ENCODE measurements at regions not wholly inside any gene's neighbourhood (a gene's known extent, or its start where the extent isn't known, plus 50 kb on each side); places are given as distances from the start of the nearest gene placed in this dataset.

- RAD21 ChIA-PET (ENCODE audit: low non-redundant PET in 1 of 2, low total read pairs in 2 of 2, uncharacterized antibody in 2 of 2, unreplicated experiment in 2 of 2), result no interaction called here
- BruUV-seq (replicated peaks), result no TSS peak
- Histone ChIP-seq H3K9me3 (ENCODE audit: control insufficient read depth in 1 of 2, insufficient read depth in 1 of 2, low read depth in 1 of 2, low read length in 2 of 2) (no peaks in the 10 kb centered on the region), H3K36me3 (ENCODE audit: control insufficient read depth in 1 of 2, insufficient read depth in 2 of 2, low read length in 2 of 2) (no peaks in the 10 kb centered on the region), H3K79me2 (ENCODE audit: insufficient read depth, low read length) (no peaks in the 10 kb centered on the region), H4K20me1 (ENCODE audit: insufficient read depth) (no peaks in the 10 kb centered on the region), H3K27me3 (ENCODE audit: insufficient read depth, low read length) (no peaks in the 10 kb centered on the region; the same call in 1 of the 2 replicates), H3K9me2 (ENCODE audit: insufficient read depth) (0 out of 2 replicates have a peak, but pooled peaks cover 3% of the 10 kb centered on the region), H3K9ac (ENCODE audit: low read length) (no peak overlapping the region), H3K4me3 (replicated peaks in 1 of 2; ENCODE audit: low read depth in 1 of 2, low read length in 2 of 2) (no peak overlapping the region), H2AFZ (ENCODE audit: low read depth, low read length, poor library complexity, severe bottlenecking) (no peak overlapping the region), H3K4me2 (ENCODE audit: low read length) (no peak overlapping the region), H3K4me1 (ENCODE audit: control insufficient read depth in 1 of 2, insufficient read depth in 2 of 2, low read length in 2 of 2) (no peaks in the 10 kb centered on the region), H3K27ac (ENCODE audit: low read depth, low read length) (no peak overlapping the region)
- POLR2A ChIA-PET, result no interaction called here
- DNase-seq (ENCODE audit: low read depth, low spot score) (no peak), ATAC-seq (no peak)
- TF ChIP-seq ELF1 (IDR thresholded peaks at IDR 0.05; ENCODE audit: borderline replicate concordance, low read depth) (no peak), FOSL1 (IDR thresholded peaks at IDR 0.05; ENCODE audit: low read depth) (no peak), SP1 (IDR thresholded peaks at IDR 0.05; ENCODE audit: low read depth) (no peak), ATF3 (IDR thresholded peaks at IDR 0.05) (no peak), SRF (IDR thresholded peaks at IDR 0.05; ENCODE audit: low read depth) (no peak), ZFX (IDR thresholded peaks at IDR 0.05) (no peak), EGR1 (IDR thresholded peaks at IDR 0.05; ENCODE audit: low read depth) (no peak), CBX3 (IDR thresholded peaks at IDR 0.05; ENCODE audit: low read depth) (no peak), POLR2AphosphoS5 (IDR thresholded peaks at IDR 0.05; ENCODE audit: low read depth, low read length) (no peak), JUND (IDR thresholded peaks at IDR 0.05) (no peak), RAD21 (IDR thresholded peaks at IDR 0.05; ENCODE audit: low read depth) (no peak), EZH2phosphoT487 (IDR thresholded peaks at IDR 0.05; ENCODE audit: borderline replicate concordance) (no peak), POLR2A (IDR thresholded peaks at IDR 0.05; ENCODE audit: borderline replicate concordance, extremely low read depth, insufficient read depth, insufficient read length) (no peak), ZBTB33 (IDR thresholded peaks at IDR 0.05; ENCODE audit: extremely low read depth, insufficient replicate concordance, low read length) (no peak), REST (IDR thresholded peaks at IDR 0.05; ENCODE audit: low read depth) (no peak), EZH2 (IDR thresholded peaks at IDR 0.05) (no peak), CTCF (IDR thresholded peaks at IDR 0.05 in 2 of 3, conservative IDR thresholded peaks at IDR 0.05 in 1 of 3; ENCODE audit: borderline replicate concordance in 1 of 3, insufficient read depth in 1 of 3, low read depth in 2 of 3, low read length in 2 of 3) (no peak), TCF7L2 (IDR thresholded peaks at IDR 0.05; ENCODE audit: borderline replicate concordance, extremely low read depth, insufficient read depth, insufficient read length) (no peak), MAX (IDR thresholded peaks at IDR 0.05) (no peak), SIN3A (IDR thresholded peaks at IDR 0.05; ENCODE audit: low read depth) (no peak)
- CTCF ChIA-PET, result no interaction called here
- intact Hi-C loops (cut with micrococcal nuclease), result no loop called here
Observed at GRCh38 chr7:24229481-24230226, 54.3 kb upstream of the NPY start.
